Suprapubic skin (tissue), 4 donors: ENCODE measurements at regions not wholly inside any gene's neighbourhood (a gene's known extent, or its start where the extent isn't known, plus 50 kb on each side); places are given as distances from the start of the nearest gene placed in this dataset.

Source experiments
- DNase-seq, 2 donors: peaks; one replicate each; pipeline ENCODE4 v3.0.0-alpha.2; 2019; ENCODE audit warnings: low spot score in 2 of 2
- H3K27ac ChIP-seq: fragments of 200-600 bp; sonication (generic); one replicate; pipeline ENCODE4 v1.5.1; 2019
- H3K27me3 ChIP-seq: fragments of 200-600 bp; sonication (generic); one replicate; pipeline ENCODE4 v1.5.1; 2019
- H3K36me3 ChIP-seq: fragments of 200-600 bp; sonication (generic); one replicate; pipeline ENCODE4 v1.5.1; 2019
- H3K4me1 ChIP-seq: fragments of 200-600 bp; sonication (generic); one replicate; pipeline ENCODE4 v1.5.1; 2019
- H3K4me3 ChIP-seq: fragments of 200-600 bp; sonication (generic); one replicate; pipeline ENCODE4 v1.5.1; 2019; ENCODE audit warnings: mild to moderate bottlenecking
- H3K9me3 ChIP-seq: fragments of 200-600 bp; sonication (generic); one replicate; pipeline ENCODE4 v1.5.1; 2019
- EP300 ChIP-seq: sonication (generic); formaldehyde crosslinking; IDR thresholded peaks from one replicate; pipeline ENCODE4 v1.6.1; 2017; ENCODE audit warnings: antibody characterized with exemption
- POLR2A ChIP-seq, 2 donors: fragments of 450-650 bp; IDR thresholded peaks; one replicate each; pipeline ENCODE4 v1.6.1; 2017; ENCODE audit warnings: antibody characterized with exemption in 2 of 2, mild to moderate bottlenecking in 2 of 2, moderate library complexity in 2 of 2
- POLR2AphosphoS5 ChIP-seq, 3 donors: sonication (generic); formaldehyde crosslinking; IDR thresholded peaks; one replicate each; pipeline ENCODE4 v1.6.1; 2017; ENCODE audit warnings: antibody characterized with exemption in 3 of 3
- WGBS: methylation state at CpG from one replicate; pipeline ENCODE4 v1.1.5; 2018; 5-methylcytosine and 5-hydroxymethylcytosine counted together
- TF ChIP-seq, protein P1 (sequence below), 2 donors: fragments of 200-600 bp in 1 of 2; fragments of 450-650 bp in 1 of 2; sonication (generic) in 1 of 2; IDR thresholded peaks; one replicate each; pipeline ENCODE4 v1.5.1; 2016 to 2019; ENCODE audit warnings: antibody characterized with exemption in 2 of 2, mild to moderate bottlenecking in 1 of 2, moderate library complexity in 1 of 2

GRCh38 chr3:25910105-25910504, 120.2 kb downstream of the OXSM start:
- no peak overlapping the region for H3K27ac ChIP-seq
- DNase-seq = no peak
- no peaks in the 10 kb centered on the region for H3K36me3 ChIP-seq
- no peaks in the 10 kb centered on the region for H3K4me1 ChIP-seq
- WGBS = 74% methylated on average over 2 of the region's 2 CpGs
- H3K27me3 ChIP-seq = no peaks in the 10 kb centered on the region
- no peak overlapping the region for H3K4me3 ChIP-seq
- TF ChIP-seq, protein P1, sequence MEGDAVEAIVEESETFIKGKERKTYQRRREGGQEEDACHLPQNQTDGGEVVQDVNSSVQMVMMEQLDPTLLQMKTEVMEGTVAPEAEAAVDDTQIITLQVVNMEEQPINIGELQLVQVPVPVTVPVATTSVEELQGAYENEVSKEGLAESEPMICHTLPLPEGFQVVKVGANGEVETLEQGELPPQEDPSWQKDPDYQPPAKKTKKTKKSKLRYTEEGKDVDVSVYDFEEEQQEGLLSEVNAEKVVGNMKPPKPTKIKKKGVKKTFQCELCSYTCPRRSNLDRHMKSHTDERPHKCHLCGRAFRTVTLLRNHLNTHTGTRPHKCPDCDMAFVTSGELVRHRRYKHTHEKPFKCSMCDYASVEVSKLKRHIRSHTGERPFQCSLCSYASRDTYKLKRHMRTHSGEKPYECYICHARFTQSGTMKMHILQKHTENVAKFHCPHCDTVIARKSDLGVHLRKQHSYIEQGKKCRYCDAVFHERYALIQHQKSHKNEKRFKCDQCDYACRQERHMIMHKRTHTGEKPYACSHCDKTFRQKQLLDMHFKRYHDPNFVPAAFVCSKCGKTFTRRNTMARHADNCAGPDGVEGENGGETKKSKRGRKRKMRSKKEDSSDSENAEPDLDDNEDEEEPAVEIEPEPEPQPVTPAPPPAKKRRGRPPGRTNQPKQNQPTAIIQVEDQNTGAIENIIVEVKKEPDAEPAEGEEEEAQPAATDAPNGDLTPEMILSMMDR (IDR thresholded peaks at IDR 0.05) = no peak
- TF ChIP-seq POLR2A (IDR thresholded peaks at IDR 0.05) (no peak), EP300 (no peak), POLR2AphosphoS5 (IDR thresholded peaks at IDR 0.05) (no peak)
- no peaks in the 10 kb centered on the region for H3K9me3 ChIP-seq

- WGBS = 68% methylated on average over 4 of the region's 4 CpGs
- TF ChIP-seq POLR2A (IDR thresholded peaks at IDR 0.05) = no peak
- TF ChIP-seq, protein P1 (IDR thresholded peaks at IDR 0.05) = no peak
- TF ChIP-seq POLR2AphosphoS5 (IDR thresholded peaks at IDR 0.05) = no peak
- no peak for TF ChIP-seq EP300
- no peak for DNase-seq
- H3K9me3 ChIP-seq = no peaks in the 10 kb centered on the region
- no peaks in the 10 kb centered on the region for H3K27me3 ChIP-seq
- H3K27ac ChIP-seq = no peak overlapping the region
- H3K4me3 ChIP-seq = no peak overlapping the region
- no peaks in the 10 kb centered on the region for H3K4me1 ChIP-seq
- H3K36me3 ChIP-seq = no peaks in the 10 kb centered on the region
Measured at GRCh38 chr3:25910997-25911396, 121.1 kb downstream of the OXSM start.

- Histone ChIP-seq H3K27ac (no peak overlapping the region), H3K4me1 (no peaks in the 10 kb centered on the region), H3K9me3 (no peaks in the 10 kb centered on the region), H3K27me3 (no peaks in the 10 kb centered on the region), H3K36me3 (no peaks in the 10 kb centered on the region), H3K4me3 (no peak overlapping the region)
- WGBS = 88% methylated on average over 7 of the region's 7 CpGs
- no peak for TF ChIP-seq POLR2A (IDR thresholded peaks at IDR 0.05)
- no peak for TF ChIP-seq POLR2AphosphoS5 (IDR thresholded peaks at IDR 0.05)
- TF ChIP-seq, protein P1 (IDR thresholded peaks at IDR 0.05) = no peak
- TF ChIP-seq EP300 = no peak
- DNase-seq = no peak
Measured at GRCh38 chr3:25911525-25912295, 121.8 kb downstream of the OXSM start.

DNA sequence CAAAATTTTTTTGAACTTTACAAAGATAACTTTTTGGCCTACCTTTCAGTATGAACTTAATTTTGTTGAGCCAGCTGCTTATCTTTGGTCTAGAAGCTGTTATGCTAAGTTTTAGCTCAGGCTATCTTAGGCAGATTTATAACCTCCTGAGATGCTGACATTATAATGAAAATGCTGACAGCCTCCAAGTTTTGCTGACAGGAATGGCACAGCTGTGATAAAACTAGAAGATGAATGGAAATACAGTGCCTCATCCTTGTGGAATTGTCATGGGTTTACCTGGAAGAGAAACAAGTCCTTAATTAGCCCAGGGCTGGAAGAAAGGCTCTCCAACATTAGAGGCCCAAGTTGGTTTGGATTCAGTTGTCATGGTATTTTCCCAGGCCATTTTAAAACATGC, 123.3 kb downstream of the OXSM start:
- no peaks in the 10 kb centered on the region for H3K27me3 ChIP-seq

DNA sequence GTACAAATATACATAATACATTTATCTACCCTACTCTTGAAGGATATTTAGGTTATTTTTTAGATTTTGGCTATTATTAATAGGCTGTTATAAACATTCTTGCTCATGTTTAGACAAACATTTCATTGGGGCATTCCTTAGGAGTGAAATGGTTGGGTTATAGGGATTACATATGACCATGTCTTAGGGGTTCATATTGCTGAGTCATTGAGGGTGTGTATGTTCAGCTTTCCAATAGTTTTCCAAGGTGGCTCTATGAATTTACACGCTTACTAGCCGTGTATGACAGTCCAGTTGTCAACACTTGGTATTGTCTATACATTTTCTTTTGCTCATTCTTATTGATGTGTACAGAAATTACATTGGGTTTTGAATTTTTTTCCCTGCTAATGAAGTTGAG, 125.8 kb downstream of the OXSM start:
- TF ChIP-seq POLR2A (IDR thresholded peaks at IDR 0.05) (no peak), EP300 (no peak), POLR2AphosphoS5 (IDR thresholded peaks at IDR 0.05) (no peak)
- TF ChIP-seq, protein P1 (IDR thresholded peaks at IDR 0.05) = no peak
- no peaks in the 10 kb centered on the region for H3K27me3 ChIP-seq
- no peak overlapping the region for H3K4me3 ChIP-seq
- H3K27ac ChIP-seq = no peak overlapping the region
- 88% methylated on average over 2 of the region's 2 CpGs for WGBS
- H3K4me1 ChIP-seq = no peaks in the 10 kb centered on the region
- DNase-seq = no peak
- no peaks in the 10 kb centered on the region for H3K36me3 ChIP-seq
- H3K9me3 ChIP-seq = no peaks in the 10 kb centered on the region

More for the DNA sequence above, 123.3 kb downstream of the OXSM start:
- TF ChIP-seq EP300 (no peak), POLR2AphosphoS5 (IDR thresholded peaks at IDR 0.05) (no peak), POLR2A (IDR thresholded peaks at IDR 0.05) (no peak)
- TF ChIP-seq, protein P1 (IDR thresholded peaks at IDR 0.05) = no peak
- H3K4me1 ChIP-seq = no peaks in the 10 kb centered on the region
- DNase-seq = no peak
- H3K27ac ChIP-seq = no peak overlapping the region
- no peaks in the 10 kb centered on the region for H3K9me3 ChIP-seq
- H3K36me3 ChIP-seq = no peaks in the 10 kb centered on the region
- no peak overlapping the region for H3K4me3 ChIP-seq
